H9 (cell line): ENCODE measurements at regions not wholly inside any gene's neighbourhood (a gene's known extent, or its start where the extent isn't known, plus 50 kb on each side); places are given as distances from the start of the nearest gene placed in this dataset.

Experiments used
- DNase-seq: peaks from one replicate; pipeline ENCODE4 v3.0.0-alpha.2; 2017
- H2AFZ ChIP-seq: one replicate; pipeline ENCODE4 v1.6.1; 2013; ENCODE audit warnings: mild to moderate bottlenecking, low read length, control low read depth, moderate library complexity
- H2AK5ac ChIP-seq: 2 replicates; pipeline ENCODE4 v1.6.1; 2013; ENCODE audit warnings: low read length, control low read depth, mixed read lengths; ENCODE audit not compliant: insufficient read length
- H2BK120ac ChIP-seq: one replicate; pipeline ENCODE4 v1.6.1; 2013; ENCODE audit warnings: low read depth, mild to moderate bottlenecking, low read length, control low read depth, inconsistent platforms; ENCODE audit not compliant: poor library complexity, severe bottlenecking
- H2BK12ac ChIP-seq: 2 replicates; pipeline ENCODE4 v1.6.1; 2013; ENCODE audit warnings: low read length, control low read depth, mixed read lengths, low read depth; ENCODE audit not compliant: insufficient read length
- H2BK15ac ChIP-seq: 2 replicates; pipeline ENCODE4 v1.6.1; 2013; ENCODE audit warnings: low read depth, low read length, control low read depth
- H2BK20ac ChIP-seq: one replicate; pipeline ENCODE4 v1.6.1; 2013; ENCODE audit warnings: low read depth, mild to moderate bottlenecking, low read length, control low read depth, inconsistent platforms; ENCODE audit not compliant: poor library complexity, severe bottlenecking
- H2BK5ac ChIP-seq: 2 replicates; pipeline ENCODE4 v1.6.1; 2013; ENCODE audit warnings: low read length, control low read depth, mixed read lengths; ENCODE audit not compliant: insufficient read length
- H3K14ac ChIP-seq: 2 replicates; pipeline ENCODE4 v1.6.1; 2013; ENCODE audit warnings: low read length, control low read depth; ENCODE audit not compliant: insufficient read depth
- H3K18ac ChIP-seq: 2 replicates; pipeline ENCODE4 v1.6.1; 2013; ENCODE audit warnings: low read depth, mild to moderate bottlenecking, mixed read lengths, low read length, control low read depth; ENCODE audit not compliant: insufficient read length
- H3K23ac ChIP-seq: 2 replicates; pipeline ENCODE4 v1.6.1; 2013; ENCODE audit warnings: low read length, control low read depth, mixed read lengths, low read depth; ENCODE audit not compliant: insufficient read length
- H3K23me2 ChIP-seq: 2 replicates; pipeline ENCODE4 v1.6.1; 2013; ENCODE audit warnings: low read depth, mild to moderate bottlenecking, mixed read lengths, low read length, control low read depth; ENCODE audit not compliant: insufficient read length, poor library complexity, severe bottlenecking
- H3K27ac ChIP-seq: 2 replicates; pipeline ENCODE4 v1.5.1; 2013; ENCODE audit warnings: low read length, control low read depth, mixed read lengths, low read depth; ENCODE audit not compliant: insufficient read length
- H3K27me3 ChIP-seq: 2 replicates; pipeline ENCODE4 v1.6.1; 2013; ENCODE audit warnings: low read length, control low read depth, inconsistent platforms; ENCODE audit not compliant: insufficient read depth
- H3K4ac ChIP-seq: 2 replicates; pipeline ENCODE4 v1.6.1; 2013; ENCODE audit warnings: low read depth, mild to moderate bottlenecking, control low read depth, inconsistent platforms, low read length, moderate library complexity
- H3K4me1 ChIP-seq: 2 replicates; pipeline ENCODE4 v1.6.1; 2013; ENCODE audit warnings: low read length, control low read depth, inconsistent platforms; ENCODE audit not compliant: insufficient read depth
- H3K4me2 ChIP-seq: 2 replicates; pipeline ENCODE4 v1.6.1; 2013; ENCODE audit warnings: low read length, control low read depth, mixed read lengths; ENCODE audit not compliant: insufficient read length, insufficient read depth
- H3K56ac ChIP-seq: 2 replicates; pipeline ENCODE4 v1.6.1; 2013; ENCODE audit warnings: low read depth, mild to moderate bottlenecking, mixed read lengths, low read length, control low read depth; ENCODE audit not compliant: insufficient read length
- H3K79me1 ChIP-seq: 2 replicates; pipeline ENCODE4 v1.6.1; 2013; ENCODE audit warnings: low read depth, mild to moderate bottlenecking, moderate library complexity, low read length, control low read depth, inconsistent platforms; ENCODE audit not compliant: insufficient read depth, poor library complexity, severe bottlenecking
- H3K79me2 ChIP-seq: 2 replicates; pipeline ENCODE4 v1.6.1; 2013; ENCODE audit warnings: low read length, control low read depth, inconsistent platforms; ENCODE audit not compliant: insufficient read depth
- H3K9ac ChIP-seq: 2 replicates; pipeline ENCODE4 v1.6.1; 2013; ENCODE audit warnings: low read length, control low read depth, mixed read lengths; ENCODE audit not compliant: insufficient read length; ENCODE audit errors: extremely low read depth
- H3K9me3 ChIP-seq: one replicate; pipeline ENCODE4 v1.6.1; 2013; ENCODE audit warnings: low read depth, low read length, inconsistent platforms; ENCODE audit not compliant: control insufficient read depth
- H3T11ph ChIP-seq: one replicate; pipeline ENCODE4 v1.6.1; 2013; ENCODE audit warnings: mild to moderate bottlenecking, low read length, control low read depth, inconsistent platforms
- H4K20me1 ChIP-seq: one replicate; pipeline ENCODE4 v1.6.1; 2013; ENCODE audit not compliant: control insufficient read depth, insufficient read length, insufficient read depth
- H4K5ac ChIP-seq: 2 replicates; pipeline ENCODE4 v1.6.1; 2013; ENCODE audit warnings: low read depth, mild to moderate bottlenecking, mixed read lengths, low read length, control low read depth; ENCODE audit not compliant: insufficient read length
- H4K8ac ChIP-seq: replicated peaks from 2 replicates; pipeline ENCODE4 v1.6.1; 2013; ENCODE audit warnings: low read length, control low read depth, mixed read lengths, low read depth; ENCODE audit not compliant: insufficient read length
- H4K91ac ChIP-seq: 2 replicates; pipeline ENCODE4 v1.6.1; 2013; ENCODE audit warnings: low read depth, mild to moderate bottlenecking, moderate library complexity, mixed read lengths, low read length, control low read depth; ENCODE audit not compliant: insufficient read length
- H3K27ac Mint-ChIP-seq, 3 experiments: 2 replicates in 2 of 3; 3 replicates in 1 of 3; pipeline ENCODE4 v1.8.0; 2020 to 2021; ENCODE audit warnings: mixed read lengths in 3 of 3, mild to moderate bottlenecking in 1 of 3, moderate library complexity in 1 of 3
- H3K27me3 Mint-ChIP-seq: 2 replicates; pipeline ENCODE4 v1.8.0; 2021; ENCODE audit warnings: low read depth, mild to moderate bottlenecking, moderate library complexity, mixed read lengths
- H3K36me3 Mint-ChIP-seq, 3 experiments: 2 replicates in 2 of 3; 3 replicates in 1 of 3; pipeline ENCODE4 v1.8.0; 2020 to 2021; ENCODE audit warnings: low read depth in 3 of 3, mixed read lengths in 3 of 3; ENCODE audit not compliant: insufficient read depth in 1 of 3
- H3K4me1 Mint-ChIP-seq, 2 experiments: 2 replicates each; pipeline ENCODE4 v1.8.0; 2020; ENCODE audit warnings: mixed read lengths in 2 of 2
- H3K4me3 Mint-ChIP-seq, 2 experiments: 2 replicates in 1 of 2; 3 replicates in 1 of 2; pipeline ENCODE4 v1.8.0; 2020 to 2021; ENCODE audit warnings: mild to moderate bottlenecking in 2 of 2, mixed read lengths in 2 of 2, moderate library complexity in 1 of 2
- H3K9me3 Mint-ChIP-seq, 2 experiments: 2 replicates in 1 of 2; 3 replicates in 1 of 2; pipeline ENCODE4 v1.8.0; 2020; ENCODE audit warnings: mild to moderate bottlenecking in 2 of 2, mixed read lengths in 2 of 2, moderate library complexity in 1 of 2
- CTCF ChIP-seq: fragments of 200-600 bp; sonication (generic); conservative IDR thresholded peaks from 3 replicates; pipeline ENCODE4 v1.8.0; 2021; ENCODE audit warnings: antibody characterized with exemption, mild to moderate bottlenecking

- no peaks in the 10 kb centered on the region for H3K27me3 ChIP-seq
- TF ChIP-seq CTCF = no peak
- no peak overlapping the region for H3K9ac ChIP-seq
- no peak overlapping the region for H3K4ac ChIP-seq
- no peak overlapping the region for H4K5ac ChIP-seq
- H3K56ac ChIP-seq = no peak overlapping the region
- no peak overlapping the region for H3K18ac ChIP-seq
- H3K9me3 ChIP-seq = no peaks in the 10 kb centered on the region
- no peaks in the 10 kb centered on the region; the same call in 1 of the 2 replicates for H3K4me1 ChIP-seq
- no peak overlapping the region for H3K23ac ChIP-seq
- no peaks in the 10 kb centered on the region for H4K20me1 ChIP-seq
- H2AFZ ChIP-seq = no peak overlapping the region
- H2BK5ac ChIP-seq = no peak overlapping the region
- no peak overlapping the region for H2BK15ac ChIP-seq
- no peak overlapping the region for H3T11ph ChIP-seq
- H3K14ac ChIP-seq = no peak overlapping the region
- Mint-ChIP-seq H3K9me3 (no peaks in the 10 kb centered on the region), H3K36me3 (no peaks in the 10 kb centered on the region), H3K4me1 (peaks cover 0 to 6% of the 10 kb centered on the region in 2 experiments; a peak in 1 of 4 replicates), H3K4me3 (no peak overlapping the region), H3K27ac (no peak overlapping the region), H3K27me3 (no peaks in the 10 kb centered on the region)
- no peak overlapping the region for H2BK20ac ChIP-seq
- no peak overlapping the region for H4K91ac ChIP-seq
- no peak overlapping the region for H2BK12ac ChIP-seq
- no peak for DNase-seq
- no peak overlapping the region for H3K27ac ChIP-seq
- H3K23me2 ChIP-seq = no peaks in the 10 kb centered on the region
- no peak overlapping the region for H4K8ac ChIP-seq
- no peaks in the 10 kb centered on the region for H3K79me1 ChIP-seq
- H3K79me2 ChIP-seq = no peaks in the 10 kb centered on the region
- no peak overlapping the region for H3K4me2 ChIP-seq
- no peak overlapping the region for H2BK120ac ChIP-seq
- H2AK5ac ChIP-seq = no peak overlapping the region
Observed at GRCh38 chr13:87878706-87879105, 207.5 kb downstream of the SLITRK5 start.
